HEK293T (cell line): ENCODE measurements at regions not wholly inside any gene's neighbourhood (a gene's known extent, or its start where the extent isn't known, plus 50 kb on each side); places are given as distances from the start of the nearest gene placed in this dataset.

Source experiments
- BHLHE40 ChIP-seq: fragments of 450-650 bp; IDR thresholded peaks from 2 replicates; pipeline ENCODE4 v1.6.1; 2016; ENCODE audit warnings: mild to moderate bottlenecking, moderate library complexity, borderline replicate concordance
- CTBP1 ChIP-seq: fragments of 450-650 bp; IDR thresholded peaks from 2 replicates; pipeline ENCODE4 v1.6.1; 2016; ENCODE audit warnings: borderline replicate concordance
- ELF4 ChIP-seq: fragments of 450-650 bp; IDR thresholded peaks from 2 replicates; pipeline ENCODE4 v1.6.1; 2017; ENCODE audit warnings: antibody characterized with exemption
- FOXA1 ChIP-seq: fragments of 450-650 bp; IDR thresholded peaks from 2 replicates; pipeline ENCODE4 v1.6.1; 2016; ENCODE audit warnings: mild to moderate bottlenecking
- FOXK2 ChIP-seq: fragments of 450-650 bp; IDR thresholded peaks from 2 replicates; pipeline ENCODE4 v1.6.1; 2016; ENCODE audit warnings: mild to moderate bottlenecking
- FOXM1 ChIP-seq: fragments of 450-650 bp; IDR thresholded peaks from 2 replicates; pipeline ENCODE4 v1.6.1; 2017; ENCODE audit warnings: mild to moderate bottlenecking, borderline replicate concordance
- L3MBTL2 ChIP-seq: fragments of 450-650 bp; conservative IDR thresholded peaks from 2 replicates; pipeline ENCODE4 v1.6.1; 2016; ENCODE audit warnings: mild to moderate bottlenecking
- LEF1 ChIP-seq: fragments of 450-650 bp; IDR thresholded peaks from 2 replicates; pipeline ENCODE4 v1.6.1; 2017; ENCODE audit warnings: mild to moderate bottlenecking, borderline replicate concordance
- NFRKB ChIP-seq: fragments of 450-650 bp; IDR thresholded peaks from 2 replicates; pipeline ENCODE4 v1.6.1; 2016; ENCODE audit warnings: mild to moderate bottlenecking, moderate library complexity
- SP1 ChIP-seq: fragments of 450-650 bp; IDR thresholded peaks from 2 replicates; pipeline ENCODE4 v1.6.1; 2017
- SUZ12 ChIP-seq: fragments of 450-650 bp; IDR thresholded peaks from 2 replicates; pipeline ENCODE4 v1.6.1; 2016; ENCODE audit warnings: mild to moderate bottlenecking
- TARDBP ChIP-seq: fragments of 450-650 bp; IDR thresholded peaks from 2 replicates; pipeline ENCODE4 v1.6.1; 2016
- ZNF384 ChIP-seq: fragments of 450-650 bp; IDR thresholded peaks from 2 replicates; pipeline ENCODE4 v1.6.1; 2016
- TF ChIP-seq, protein P1 (sequence below): fragments of 450-650 bp; IDR thresholded peaks from 2 replicates; pipeline ENCODE4 v1.6.1; 2016

DNA sequence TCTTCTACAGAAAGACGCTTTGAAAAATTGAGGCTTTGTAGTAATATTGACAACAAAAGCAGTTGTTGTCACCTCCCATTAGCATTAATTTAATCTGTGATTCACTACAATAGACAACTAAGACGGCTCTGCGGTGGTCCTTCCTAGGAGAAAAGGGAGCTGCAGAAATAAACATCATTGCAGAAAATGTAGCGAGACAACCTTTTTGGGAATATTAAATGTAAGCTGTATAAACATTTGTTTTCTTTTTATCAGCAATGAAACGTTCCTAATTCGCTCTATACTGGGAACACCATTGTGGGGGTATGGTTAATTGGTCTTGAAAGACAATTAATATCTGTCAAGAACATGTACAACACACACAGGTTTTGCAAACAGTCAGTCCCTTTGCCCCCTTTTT is 583.3 kb upstream of the TENM3 start:
- TF ChIP-seq LEF1: no peak
- TF ChIP-seq TARDBP: no peak
- TF ChIP-seq L3MBTL2: no peak
- TF ChIP-seq ELF4: no peak
- TF ChIP-seq CTBP1: no peak
- TF ChIP-seq, protein P1, sequence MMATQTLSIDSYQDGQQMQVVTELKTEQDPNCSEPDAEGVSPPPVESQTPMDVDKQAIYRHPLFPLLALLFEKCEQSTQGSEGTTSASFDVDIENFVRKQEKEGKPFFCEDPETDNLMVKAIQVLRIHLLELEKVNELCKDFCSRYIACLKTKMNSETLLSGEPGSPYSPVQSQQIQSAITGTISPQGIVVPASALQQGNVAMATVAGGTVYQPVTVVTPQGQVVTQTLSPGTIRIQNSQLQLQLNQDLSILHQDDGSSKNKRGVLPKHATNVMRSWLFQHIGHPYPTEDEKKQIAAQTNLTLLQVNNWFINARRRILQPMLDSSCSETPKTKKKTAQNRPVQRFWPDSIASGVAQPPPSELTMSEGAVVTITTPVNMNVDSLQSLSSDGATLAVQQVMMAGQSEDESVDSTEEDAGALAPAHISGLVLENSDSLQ: no peak
- TF ChIP-seq BHLHE40: no peak
- TF ChIP-seq FOXA1: no peak
- no peak for TF ChIP-seq SUZ12
- no peak for TF ChIP-seq SP1
- TF ChIP-seq FOXM1: no peak
- no peak for TF ChIP-seq ZNF384
- no peak for TF ChIP-seq FOXK2
- TF ChIP-seq NFRKB: no peak
